ENCODE measurements at regions not wholly inside any gene's neighbourhood (a gene's known extent, or its start where the extent isn't known, plus 50 kb on each side); places are given as distances from the start of the nearest gene placed in this dataset.

GRCh38 chr11:19375440-19375839 is 134.7 kb upstream of the E2F8 start:
- H3K27ac ChIP-seq = no peak overlapping the region
- peaks cover 0 to 7% (median 2%) of the 10 kb centered on the region in 4 donors for H3K4me1 ChIP-seq
- H3K4me3 ChIP-seq = no peak overlapping the region
- TF ChIP-seq CTCF (IDR thresholded peaks at IDR 0.05) = no peak
- no peak for DNase-seq
- no peaks in the 10 kb centered on the region for H3K36me3 ChIP-seq
- H3K27me3 ChIP-seq = peaks cover 0 to 20% of the 10 kb centered on the region in 2 donors
- intact Hi-C loops (cut with DNase I; ENCODE audit: low total_unique reads) = no loop called here
- no peaks in the 10 kb centered on the region for H3K9me3 ChIP-seq

- intact Hi-C loops (cut with DNase I; ENCODE audit: low total_unique reads) = no loop called here
- DNase-seq = peak in 1 of 2 donors; percentile 60
Measured at GRCh38 chr11:19374151-19374569, 133.4 kb upstream of the E2F8 start.

GRCh38 chr11:19372381-19372780 is 131.6 kb upstream of the E2F8 start:
- Histone ChIP-seq H3K4me3 (no peak overlapping the region), H3K36me3 (no peaks in the 10 kb centered on the region), H3K4me1 (peaks cover 0 to 20% (median 4%) of the 10 kb centered on the region in 4 donors), H3K27me3 (peaks cover 0 to 7% of the 10 kb centered on the region in 2 donors), H3K9me3 (no peaks in the 10 kb centered on the region), H3K27ac (no peak overlapping the region)
- TF ChIP-seq CTCF (IDR thresholded peaks at IDR 0.05) = no peak
- no peak for DNase-seq
- intact Hi-C loops (cut with DNase I; ENCODE audit: low total_unique reads) = no loop called here

More at GRCh38 chr11:19374151-19374569, 133.4 kb upstream of the E2F8 start:
- TF ChIP-seq CTCF (IDR thresholded peaks at IDR 0.05) = no peak
- H3K4me3 ChIP-seq = no peak overlapping the region
- H3K36me3 ChIP-seq = no peaks in the 10 kb centered on the region
- H3K9me3 ChIP-seq = no peaks in the 10 kb centered on the region
- H3K27me3 ChIP-seq = peaks cover 0 to 20% of the 10 kb centered on the region in 2 donors
- H3K27ac ChIP-seq = no peak overlapping the region
- peaks cover 0 to 16% (median 4%) of the 10 kb centered on the region in 4 donors for H3K4me1 ChIP-seq

GRCh38 chr11:19370100-19370861 is 129.5 kb upstream of the E2F8 start:
- no peaks in the 10 kb centered on the region for H3K36me3 ChIP-seq
- no peaks in the 10 kb centered on the region for H3K27me3 ChIP-seq
- DNase-seq = peak; percentile 88 to 89
- no peak overlapping the region for H3K4me3 ChIP-seq
- intact Hi-C loops (cut with DNase I; ENCODE audit: low total_unique reads) = no loop called here
- no peaks in the 10 kb centered on the region for H3K9me3 ChIP-seq
- TF ChIP-seq CTCF (IDR thresholded peaks at IDR 0.05) = no peak
- peaks cover 0 to 20% (median 4%) of the 10 kb centered on the region in 4 donors for H3K4me1 ChIP-seq
- no peak overlapping the region for H3K27ac ChIP-seq

GRCh38 chr11:19368726-19369375 is 128.1 kb upstream of the E2F8 start:
- Histone ChIP-seq H3K4me1 (peaks cover 0 to 20% (median 4%) of the 10 kb centered on the region in 4 donors), H3K9me3 (no peaks in the 10 kb centered on the region), H3K27me3 (no peaks in the 10 kb centered on the region), H3K36me3 (no peaks in the 10 kb centered on the region), H3K4me3 (no peak overlapping the region), H3K27ac (no peak overlapping the region)
- TF ChIP-seq CTCF (IDR thresholded peaks at IDR 0.05) = no peak
- no peak for DNase-seq
- intact Hi-C loops (cut with DNase I; ENCODE audit: low total_unique reads) = no loop called here

Data from tibial artery (tissue), 4 donors.